ENCODE measurements at regions not wholly inside any gene's neighbourhood (a gene's known extent, or its start where the extent isn't known, plus 50 kb on each side); places are given as distances from the start of the nearest gene placed in this dataset.

DNA sequence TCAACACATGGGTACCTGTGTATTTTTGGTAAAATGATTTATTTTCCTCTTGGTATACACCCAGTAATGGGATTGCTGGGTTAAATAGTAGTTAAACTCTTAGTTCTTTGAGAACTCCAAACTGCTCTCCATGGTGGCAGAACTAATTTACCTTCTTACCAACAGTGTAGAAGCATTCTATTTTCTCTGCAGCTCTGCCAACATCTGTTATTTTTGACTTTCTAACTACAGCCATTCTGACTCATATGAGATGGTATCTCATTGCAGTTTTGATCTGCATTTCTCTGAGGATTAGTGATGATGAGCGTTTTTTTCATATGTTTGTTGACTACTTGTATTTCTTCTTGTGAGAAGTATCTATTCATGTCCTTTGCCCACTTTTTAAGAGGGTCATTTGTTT is 180.6 kb downstream of the FSIP2 start:
- no peak overlapping the region for H3K4me3 ChIP-seq (ENCODE audit: low read depth, low read length)
- TF ChIP-seq, protein P1, sequence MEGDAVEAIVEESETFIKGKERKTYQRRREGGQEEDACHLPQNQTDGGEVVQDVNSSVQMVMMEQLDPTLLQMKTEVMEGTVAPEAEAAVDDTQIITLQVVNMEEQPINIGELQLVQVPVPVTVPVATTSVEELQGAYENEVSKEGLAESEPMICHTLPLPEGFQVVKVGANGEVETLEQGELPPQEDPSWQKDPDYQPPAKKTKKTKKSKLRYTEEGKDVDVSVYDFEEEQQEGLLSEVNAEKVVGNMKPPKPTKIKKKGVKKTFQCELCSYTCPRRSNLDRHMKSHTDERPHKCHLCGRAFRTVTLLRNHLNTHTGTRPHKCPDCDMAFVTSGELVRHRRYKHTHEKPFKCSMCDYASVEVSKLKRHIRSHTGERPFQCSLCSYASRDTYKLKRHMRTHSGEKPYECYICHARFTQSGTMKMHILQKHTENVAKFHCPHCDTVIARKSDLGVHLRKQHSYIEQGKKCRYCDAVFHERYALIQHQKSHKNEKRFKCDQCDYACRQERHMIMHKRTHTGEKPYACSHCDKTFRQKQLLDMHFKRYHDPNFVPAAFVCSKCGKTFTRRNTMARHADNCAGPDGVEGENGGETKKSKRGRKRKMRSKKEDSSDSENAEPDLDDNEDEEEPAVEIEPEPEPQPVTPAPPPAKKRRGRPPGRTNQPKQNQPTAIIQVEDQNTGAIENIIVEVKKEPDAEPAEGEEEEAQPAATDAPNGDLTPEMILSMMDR (IDR thresholded peaks at IDR 0.05; ENCODE audit: insufficient read depth, low read depth, low read length) = no peak
- DNase-seq (ENCODE audit: low read depth) = peak; percentile 10

GRCh38 chr2:185921048-185921756 is 182.6 kb downstream of the FSIP2 start:
- DNase-seq (ENCODE audit: low read depth) = no peak
- H3K4me3 ChIP-seq (ENCODE audit: low read depth, low read length) = no peak overlapping the region
- TF ChIP-seq, protein P1 (IDR thresholded peaks at IDR 0.05; ENCODE audit: insufficient read depth, low read depth, low read length) = no peak

DNA sequence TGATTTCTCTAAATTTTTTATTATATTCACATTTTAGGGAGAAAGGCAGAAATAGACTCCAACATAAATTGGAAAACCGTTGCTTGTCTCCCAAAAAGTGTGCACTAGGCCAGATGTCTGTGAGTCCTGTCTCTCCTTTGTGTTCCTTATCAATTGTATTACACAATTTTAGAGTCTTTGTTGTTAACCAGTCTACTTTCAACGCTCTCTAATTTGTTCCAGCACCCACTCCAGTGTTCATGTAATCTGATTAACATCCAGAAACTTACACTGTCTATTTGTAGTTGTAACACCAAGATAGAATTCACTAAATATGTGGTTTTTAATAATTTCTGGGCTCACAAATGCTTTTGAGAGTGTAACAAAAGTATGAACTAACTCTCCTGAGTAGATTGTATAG is 195.6 kb downstream of the FSIP2 start:
- no peak for DNase-seq (ENCODE audit: low read depth)
- TF ChIP-seq, protein P1 (IDR thresholded peaks at IDR 0.05; ENCODE audit: insufficient read depth, low read depth, low read length) = no peak
- H3K4me3 ChIP-seq (ENCODE audit: low read depth, low read length) = no peak overlapping the region

DNA sequence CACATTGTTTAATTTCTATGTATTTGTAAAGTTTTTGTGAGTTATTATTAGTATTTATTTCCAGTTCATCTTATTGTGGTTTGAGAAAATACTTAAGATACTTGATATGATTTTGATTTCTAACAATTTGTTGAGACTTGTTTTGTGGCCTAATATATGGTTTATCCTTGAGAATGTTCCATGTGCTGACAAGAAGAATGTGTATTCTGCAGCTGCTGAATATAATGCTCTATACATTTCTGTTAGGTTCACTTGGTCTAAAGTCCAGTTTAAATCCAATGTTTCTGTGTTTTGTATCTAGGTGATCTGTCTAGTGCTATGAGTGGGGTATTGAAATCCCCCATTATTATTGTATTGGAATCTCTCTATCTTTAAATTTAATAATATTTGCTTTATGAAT is 201.3 kb downstream of the FSIP2 start:
- TF ChIP-seq, protein P1 (IDR thresholded peaks at IDR 0.05; ENCODE audit: insufficient read depth, low read depth, low read length) = no peak
- no peak for DNase-seq (ENCODE audit: low read depth)
- no peak overlapping the region for H3K4me3 ChIP-seq (ENCODE audit: low read depth, low read length)

- TF ChIP-seq, protein P1 (IDR thresholded peaks at IDR 0.05; ENCODE audit: insufficient read depth, low read depth, low read length) = no peak
- no peak for DNase-seq (ENCODE audit: low read depth)
- H3K4me3 ChIP-seq (ENCODE audit: low read depth, low read length) = no peak overlapping the region
Measured at GRCh38 chr2:185942855-185943254, 204.3 kb downstream of the FSIP2 start.

DNA sequence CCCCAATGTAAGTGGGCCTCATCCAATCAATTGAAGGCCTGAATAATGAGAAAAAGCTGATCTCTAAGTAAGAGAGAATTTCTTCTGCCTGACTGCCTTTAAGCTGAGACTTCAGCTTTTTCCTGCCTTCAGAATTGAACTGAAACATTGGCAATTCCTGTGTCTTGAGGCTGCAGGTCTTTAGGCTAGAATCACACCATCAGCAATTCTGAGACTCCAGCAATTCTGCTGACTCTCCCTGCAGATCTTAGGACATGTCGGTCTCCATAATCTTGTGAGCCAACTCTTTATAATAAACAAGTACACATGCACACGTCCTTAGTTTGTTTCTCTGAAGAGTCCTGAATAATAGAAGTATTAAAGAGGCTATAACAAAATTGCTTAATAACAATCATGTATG is 209.1 kb downstream of the FSIP2 start:
- no peak overlapping the region for H3K4me3 ChIP-seq (ENCODE audit: low read depth, low read length)
- TF ChIP-seq, protein P1 (IDR thresholded peaks at IDR 0.05; ENCODE audit: insufficient read depth, low read depth, low read length) = no peak
- no peak for DNase-seq (ENCODE audit: low read depth)

- H3K4me3 ChIP-seq (ENCODE audit: low read depth, low read length) = no peak overlapping the region
- no peak for DNase-seq (ENCODE audit: low read depth)
- TF ChIP-seq, protein P1 (IDR thresholded peaks at IDR 0.05; ENCODE audit: insufficient read depth, low read depth, low read length) = no peak
Measured at GRCh38 chr2:185952100-185952499, 213.5 kb downstream of the FSIP2 start.
